ENCODE measurements at regions not wholly inside any gene's neighbourhood (a gene's known extent, or its start where the extent isn't known, plus 50 kb on each side); places are given as distances from the start of the nearest gene placed in this dataset.
"Not testable (repeated sequence)": the region's sequence is repeated elsewhere in the genome, so short reads cannot be mapped to it uniquely, and the experiment has no call there.

DNA sequence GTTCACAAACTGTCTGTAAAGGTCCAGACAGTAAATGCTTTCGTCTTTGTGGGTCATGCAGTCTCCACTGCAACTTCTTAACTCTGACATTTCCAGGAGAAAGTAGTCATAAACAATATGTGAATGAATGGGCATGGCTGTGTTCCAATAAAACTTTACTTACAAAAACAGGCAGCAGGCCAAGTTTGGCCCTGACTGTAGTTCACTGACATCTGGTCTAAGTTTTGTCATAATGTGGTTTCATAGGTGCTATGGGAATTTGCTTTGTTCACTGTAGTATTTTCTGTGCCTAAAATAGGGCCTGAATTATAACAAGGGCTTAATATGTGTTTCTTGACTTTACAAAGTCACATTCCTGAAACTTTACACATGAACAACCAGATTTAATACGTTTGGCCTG lies 186.0 kb upstream of the KBTBD8 start:
- DNase-seq = peak; percentile 60

DNA sequence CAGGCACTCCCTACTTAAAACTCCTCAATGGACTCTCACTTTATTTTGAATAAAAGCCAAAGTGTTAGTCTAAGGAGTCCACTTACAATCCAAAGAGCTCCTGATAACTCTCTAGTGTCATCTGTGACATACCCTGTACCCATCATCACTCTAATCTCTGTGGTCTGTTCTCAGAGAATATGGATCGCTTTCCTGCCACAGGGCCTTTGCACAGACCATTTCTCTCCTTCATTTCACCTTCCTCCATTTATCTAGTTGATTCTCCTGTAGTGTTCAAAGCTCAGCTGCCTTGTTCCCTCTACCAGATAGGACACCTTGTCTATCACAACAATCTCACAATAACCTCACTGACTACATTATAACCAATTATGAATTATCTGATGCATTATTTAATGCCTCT lies 185.4 kb upstream of the KBTBD8 start:
- no peak for DNase-seq

DNA sequence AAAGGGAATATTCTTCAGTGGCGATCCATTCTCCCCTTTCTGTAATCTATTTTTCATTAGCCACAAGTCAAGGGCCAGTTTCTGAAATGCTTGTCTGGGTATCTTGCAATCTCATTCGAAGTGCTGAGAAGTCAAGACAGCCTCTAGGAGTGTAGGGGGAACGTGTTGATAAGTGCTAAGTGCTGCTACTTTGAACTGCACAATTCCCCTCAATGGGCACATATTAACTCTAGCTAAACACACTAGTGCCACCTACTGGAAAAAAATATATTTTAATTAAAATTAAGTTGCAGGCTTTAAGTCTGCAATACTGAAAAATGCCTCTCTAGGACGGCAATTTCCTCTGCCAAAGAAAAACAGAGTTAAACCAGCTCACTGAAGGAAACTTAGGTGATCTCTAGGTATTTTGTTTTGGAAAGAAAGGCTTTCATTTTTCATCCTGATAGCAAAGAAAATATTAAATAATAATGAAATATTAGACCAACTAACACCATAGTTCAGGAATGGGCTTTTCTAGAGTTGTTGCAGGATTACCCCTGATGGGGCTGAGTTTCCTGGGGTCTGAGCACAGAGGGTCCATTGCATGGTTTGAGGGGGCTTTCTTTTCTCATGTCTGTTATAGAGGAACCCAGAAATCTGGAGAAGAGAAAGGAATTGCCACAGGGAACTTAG lies 181.9 kb upstream of the KBTBD8 start:
- DNase-seq = peak; percentile 73

DNA sequence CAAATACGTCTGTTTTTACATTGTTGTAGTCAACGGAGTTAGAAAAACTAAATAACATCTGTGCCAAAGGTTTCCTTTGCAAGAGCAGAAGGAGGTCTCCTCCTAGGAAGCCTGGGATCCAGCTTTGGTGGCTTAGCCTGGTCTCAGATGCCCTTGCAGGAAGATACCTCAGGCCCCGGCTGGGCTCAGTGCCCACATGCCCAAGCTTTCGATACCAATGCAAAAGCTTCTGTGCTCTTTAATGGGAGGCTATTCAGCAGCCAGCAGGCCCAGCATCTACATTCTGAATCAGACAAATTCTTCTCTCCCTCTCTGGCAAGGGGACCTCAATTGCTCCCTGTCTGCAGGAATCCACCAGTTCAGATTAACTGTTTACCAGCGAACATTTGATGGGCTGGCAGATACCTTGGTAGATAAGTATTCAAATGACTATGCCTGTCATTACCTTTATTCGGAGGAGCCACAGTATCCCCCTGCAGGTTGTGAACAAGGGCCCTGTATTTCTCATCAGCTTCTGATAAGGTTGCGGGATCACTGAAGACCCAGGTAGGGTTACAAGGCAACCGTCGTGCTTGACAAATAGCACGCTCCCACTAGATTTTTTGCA lies 180.1 kb upstream of the KBTBD8 start:
- DNase-seq = no peak

DNA sequence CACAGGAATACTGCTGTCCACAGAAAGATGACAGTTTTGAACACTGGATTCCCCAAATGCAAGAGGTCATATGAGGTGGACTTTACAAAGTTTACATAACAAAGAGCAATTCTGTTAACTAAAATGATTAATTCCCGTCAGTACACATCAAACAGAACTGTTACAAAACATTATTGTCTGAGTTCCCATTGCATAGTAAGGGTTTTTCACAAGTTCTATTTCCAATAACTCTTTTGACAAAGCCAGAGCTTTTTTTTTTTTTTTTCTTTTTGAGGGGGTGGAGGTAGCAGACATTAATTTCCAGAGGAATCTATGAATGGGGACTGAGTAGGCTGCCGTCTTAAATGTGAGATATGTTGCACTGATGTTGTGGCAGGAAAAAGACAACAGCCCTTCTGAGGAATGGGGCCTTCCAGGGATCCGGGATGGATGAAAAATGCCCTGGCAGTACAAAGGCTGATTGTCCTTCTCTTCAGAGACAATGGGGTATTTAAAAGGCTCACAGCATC lies 178.1 kb upstream of the KBTBD8 start:
- no peak for DNase-seq

DNA sequence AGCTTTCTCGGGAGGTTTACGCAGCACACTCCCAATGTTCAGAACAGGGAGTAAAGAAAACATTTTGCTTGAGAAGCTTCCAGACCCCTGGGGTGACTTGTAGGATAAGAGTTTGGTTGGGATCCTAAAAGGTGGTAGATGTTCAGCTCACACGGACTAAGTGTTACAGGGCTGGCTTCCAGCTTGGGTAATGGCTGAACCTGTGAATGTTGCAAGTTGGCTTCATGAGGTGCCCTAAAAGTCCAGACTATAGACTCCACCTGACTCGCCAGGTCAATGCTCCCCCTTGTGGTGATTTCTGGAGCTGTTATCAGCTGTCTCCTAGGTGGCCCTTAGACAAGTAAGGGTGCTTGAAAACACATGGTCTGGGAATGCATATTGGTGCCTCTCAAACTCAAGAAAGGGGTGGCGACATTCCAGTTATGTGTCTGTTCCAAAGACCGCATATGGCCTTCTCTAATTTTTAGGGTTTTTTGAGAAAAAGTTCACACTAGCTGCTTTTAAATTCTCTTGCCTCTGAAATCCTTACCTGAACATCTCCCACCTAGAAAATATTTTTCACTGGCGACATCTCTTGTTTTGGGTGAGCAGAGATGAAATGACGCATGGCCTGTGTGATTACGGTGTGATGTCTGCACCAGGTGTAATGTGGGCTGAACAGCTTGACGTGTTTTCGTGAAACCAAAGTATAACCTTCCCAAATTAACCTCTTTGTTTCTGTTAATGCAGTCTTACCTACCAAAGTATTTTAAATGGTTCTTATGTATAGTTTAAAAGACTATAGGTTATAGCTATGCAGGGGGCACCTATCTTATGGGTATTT lies 175.7 kb upstream of the KBTBD8 start:
- DNase-seq = peak; percentile 55

DNA sequence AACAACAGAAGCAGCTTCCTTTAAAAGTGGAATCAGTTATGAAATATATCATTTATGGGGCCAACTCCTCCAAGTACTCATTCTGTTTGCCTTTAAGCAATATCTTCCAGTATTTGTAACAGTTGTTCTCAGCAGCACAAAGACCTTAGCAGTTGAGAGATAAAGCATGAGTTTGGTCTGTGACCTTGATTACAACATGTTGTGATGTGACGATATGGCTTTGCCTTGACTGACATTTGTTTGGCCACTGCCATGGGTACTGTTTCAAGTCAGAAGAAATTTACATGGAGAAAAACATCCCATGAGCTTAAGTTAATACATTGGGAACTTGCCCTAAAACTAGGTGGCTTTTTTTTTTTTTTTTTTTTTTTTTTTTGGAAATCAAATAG lies 175.1 kb upstream of the KBTBD8 start:
- no peak for DNase-seq

DNA sequence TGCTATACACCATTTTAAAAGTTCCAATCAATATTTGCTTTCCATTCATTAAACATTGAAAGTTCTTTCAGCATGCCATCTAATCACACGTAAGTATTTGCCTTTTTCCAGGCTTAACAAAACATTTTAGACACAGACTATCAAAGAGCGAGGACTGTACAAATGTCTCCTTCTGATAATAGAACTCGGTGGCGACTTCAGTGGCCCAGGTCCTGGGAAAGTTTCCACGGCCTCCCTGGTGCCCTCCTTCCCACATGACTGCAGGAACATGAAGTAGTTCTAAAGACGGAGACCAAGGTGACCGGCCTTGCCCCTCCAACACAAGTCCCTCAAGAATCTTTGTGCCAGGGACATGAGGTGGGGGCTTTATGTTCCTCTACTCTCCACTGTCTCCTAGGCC lies 174.6 kb upstream of the KBTBD8 start:
- DNase-seq = no peak

DNA sequence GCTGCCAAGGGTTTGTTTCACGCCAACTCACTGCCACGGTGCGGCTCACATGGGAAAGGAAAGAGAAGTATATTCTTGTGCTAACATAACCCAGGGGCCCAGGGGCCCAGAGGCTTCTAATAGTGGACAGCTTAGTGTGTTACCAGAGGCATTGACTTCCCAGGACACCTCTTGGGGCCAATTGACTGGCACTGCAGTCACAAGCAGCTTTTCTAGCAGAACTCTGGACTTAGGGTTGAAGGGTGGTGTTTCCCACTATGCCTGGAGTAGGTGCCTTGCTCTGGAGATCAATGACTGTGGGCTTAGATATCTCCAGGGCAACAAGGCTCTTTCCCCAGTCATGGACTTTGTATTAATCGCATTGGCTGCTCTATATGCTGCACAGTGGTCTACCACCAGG lies 172.7 kb upstream of the KBTBD8 start:
- no peak for DNase-seq

DNA sequence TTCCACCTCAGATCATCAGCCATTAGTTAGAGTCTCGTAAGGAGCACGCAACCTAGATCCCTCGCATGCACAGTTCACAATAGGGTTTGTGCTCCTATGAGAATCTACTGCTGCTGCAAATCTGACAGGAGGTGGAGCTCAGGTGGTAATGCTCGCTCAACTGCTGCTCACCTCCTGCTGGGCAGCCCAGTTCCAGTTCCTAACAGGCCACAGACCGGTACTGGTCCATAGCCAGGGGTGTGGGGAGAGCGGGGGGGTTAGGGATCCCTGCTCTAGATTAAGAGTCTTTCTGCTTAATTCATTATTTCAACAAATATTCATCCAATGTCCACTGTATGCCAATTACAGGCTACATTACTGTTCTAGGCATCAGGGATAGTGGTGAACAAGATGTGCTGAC lies 170.4 kb upstream of the KBTBD8 start:
- no peak for DNase-seq

DNA sequence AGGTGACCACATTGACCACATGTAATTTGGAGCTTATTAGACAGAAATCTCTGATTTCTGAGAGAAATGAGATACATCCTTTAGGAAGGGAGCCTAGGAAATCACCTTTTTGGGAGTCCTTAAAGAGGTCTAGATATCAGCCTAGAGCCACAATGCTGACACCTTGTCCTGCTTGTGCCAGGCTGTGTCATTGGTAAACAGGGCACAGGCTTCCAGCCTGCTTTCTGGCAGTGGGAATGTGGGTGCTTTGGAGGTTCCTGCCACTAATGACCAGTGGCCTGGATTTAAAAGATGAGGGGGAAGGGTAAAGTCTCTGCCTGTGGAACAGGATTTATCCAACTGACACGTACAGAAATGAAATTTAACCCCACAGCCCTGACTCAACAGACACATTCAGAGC lies 169.8 kb upstream of the KBTBD8 start:
- DNase-seq = no peak

DNA sequence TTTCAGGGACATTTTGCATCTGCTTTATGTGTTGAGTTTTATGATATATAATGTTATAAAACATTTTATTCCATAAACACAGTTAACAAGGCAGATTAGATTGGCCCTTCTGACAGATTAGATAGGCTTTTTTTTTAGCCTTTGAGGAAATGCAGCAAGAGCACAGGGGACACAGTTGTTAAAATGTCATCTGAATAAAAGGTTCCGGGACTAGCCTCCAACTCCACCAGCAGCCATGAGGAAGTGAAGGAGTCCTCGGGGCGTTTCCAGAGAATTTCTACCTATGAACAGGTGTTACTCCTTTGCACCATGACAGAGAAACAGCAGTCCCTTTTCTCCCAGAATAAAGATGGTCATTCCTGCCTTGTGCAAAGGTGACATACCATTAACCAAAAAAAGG lies 167.8 kb upstream of the KBTBD8 start:
- DNase-seq = no peak

DNA sequence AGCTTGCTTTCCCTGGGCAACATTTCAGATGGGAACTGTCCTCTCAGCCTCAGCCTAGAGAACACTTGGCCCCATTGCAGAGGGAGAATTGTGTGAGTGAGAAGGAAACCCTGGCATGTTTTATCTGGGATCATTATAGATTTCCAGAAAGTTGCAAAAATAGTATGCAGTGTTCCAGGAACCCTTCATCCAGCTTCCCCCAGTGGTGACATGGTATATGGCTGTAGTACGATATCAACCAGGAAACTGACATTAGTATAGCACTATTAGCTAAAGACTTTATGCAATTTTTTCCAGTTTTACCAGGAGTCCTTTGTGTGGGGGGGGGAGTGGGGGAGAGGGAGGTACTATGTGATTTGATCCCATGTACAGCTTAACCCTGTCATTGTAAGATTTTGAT lies 166.2 kb upstream of the KBTBD8 start:
- no peak for DNase-seq

DNA sequence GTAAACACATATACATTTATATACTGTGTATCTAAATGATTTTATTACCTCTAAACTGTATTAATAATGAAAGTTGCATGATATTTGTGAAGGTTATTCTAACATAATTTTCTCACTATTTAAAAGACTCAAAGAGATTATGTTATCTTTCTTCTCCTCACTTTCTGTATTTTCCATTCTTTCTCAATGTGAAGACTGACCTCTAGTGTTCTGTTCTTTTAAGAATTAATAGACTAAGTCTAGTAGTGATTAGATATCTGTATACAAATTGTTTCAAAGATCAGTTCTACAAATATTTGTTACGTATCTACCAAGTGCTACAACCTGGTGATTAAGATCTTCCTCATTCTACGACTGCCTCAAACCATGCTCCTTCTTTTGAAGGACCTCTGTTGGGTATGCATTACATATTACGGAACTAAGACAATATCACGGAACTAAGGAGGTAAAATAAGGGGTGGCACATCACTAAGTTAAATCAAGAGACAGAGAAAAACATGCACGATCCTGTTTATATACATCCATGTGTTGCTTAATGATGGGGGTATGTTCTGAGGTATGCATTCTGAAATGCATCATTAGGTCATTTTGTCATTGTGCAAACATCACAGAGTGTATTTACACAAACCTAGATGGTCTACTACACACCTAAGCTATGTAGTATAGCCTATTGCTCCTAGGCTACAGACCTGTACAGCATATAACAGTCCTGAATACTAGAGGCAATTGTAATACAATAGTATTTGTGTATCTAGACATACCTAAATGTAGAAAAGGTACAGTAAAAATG lies 161.5 kb upstream of the KBTBD8 start:
- DNase-seq = no peak

DNA sequence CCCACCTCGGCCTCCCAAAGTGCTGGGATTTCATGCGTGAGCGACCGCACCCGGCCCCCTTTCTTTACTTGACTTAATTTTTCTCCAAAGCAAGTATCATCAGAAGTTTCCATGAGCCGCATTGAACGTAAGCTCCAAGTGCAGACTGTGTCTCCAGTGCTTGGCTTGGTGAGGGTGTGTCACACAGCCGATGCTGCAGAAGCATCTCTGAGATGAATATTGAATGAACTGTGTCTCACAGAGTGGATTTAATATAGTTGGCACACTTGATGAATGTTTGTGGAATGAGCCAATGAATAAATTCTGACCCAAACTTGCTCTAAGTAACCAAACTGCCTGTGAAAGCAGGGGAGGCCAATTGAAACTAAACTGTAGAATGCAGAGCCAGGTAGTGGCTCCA lies 159.4 kb upstream of the KBTBD8 start:
- no peak for DNase-seq

DNA sequence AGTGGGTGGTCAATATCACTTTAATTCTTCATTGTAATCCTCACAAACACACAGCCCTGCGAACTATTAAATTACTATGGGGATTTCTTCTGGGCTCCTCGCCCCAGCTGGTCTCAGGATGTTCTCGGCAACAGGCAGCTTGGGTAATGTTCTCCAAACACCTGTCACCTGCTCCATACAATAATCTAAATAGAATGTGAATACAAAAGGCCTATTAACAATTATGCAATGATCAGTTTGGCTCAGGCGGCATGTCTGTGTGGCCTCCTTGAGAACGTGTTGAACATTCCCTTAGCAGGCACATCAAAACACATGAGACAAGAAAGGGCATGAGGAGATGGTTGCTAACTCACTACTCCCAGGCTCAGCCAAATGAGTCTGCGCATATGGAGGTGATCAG lies 158.6 kb upstream of the KBTBD8 start:
- DNase-seq = no peak

DNA sequence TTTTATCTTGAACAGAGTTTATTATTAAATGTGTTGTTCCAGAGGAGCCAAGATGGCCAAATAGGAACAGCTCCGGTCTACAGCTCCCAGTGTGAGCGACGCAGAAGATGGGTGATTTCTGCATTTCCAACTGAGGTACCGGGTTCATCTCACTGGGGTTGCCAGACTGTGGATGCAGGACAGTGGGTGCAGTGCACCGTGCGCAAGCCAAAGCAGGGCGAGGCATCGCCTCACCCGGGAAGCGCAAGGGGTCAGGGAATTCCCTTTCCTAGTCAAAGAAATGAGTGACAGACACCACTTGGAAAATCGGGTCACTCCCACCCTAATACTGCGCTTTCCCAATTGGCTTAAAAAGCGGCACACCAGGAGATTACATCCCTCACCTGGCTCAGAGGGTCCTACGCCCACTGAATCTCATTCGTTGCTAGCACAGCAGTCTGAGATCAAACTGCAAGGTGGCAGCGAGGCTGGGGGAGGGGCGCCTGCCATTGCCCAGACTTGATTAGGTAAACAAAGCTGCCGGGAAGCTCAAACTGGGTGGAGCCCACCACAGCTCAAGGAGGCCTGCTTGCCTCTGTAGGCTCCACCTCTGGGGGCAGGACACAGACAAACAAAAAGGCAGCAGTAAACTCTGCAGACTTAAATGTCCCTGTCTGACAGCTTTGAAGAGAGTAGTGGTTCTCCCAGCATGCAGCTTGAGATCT lies 155.2 kb upstream of the KBTBD8 start:
- DNase-seq = not testable (repeated sequence)

DNA sequence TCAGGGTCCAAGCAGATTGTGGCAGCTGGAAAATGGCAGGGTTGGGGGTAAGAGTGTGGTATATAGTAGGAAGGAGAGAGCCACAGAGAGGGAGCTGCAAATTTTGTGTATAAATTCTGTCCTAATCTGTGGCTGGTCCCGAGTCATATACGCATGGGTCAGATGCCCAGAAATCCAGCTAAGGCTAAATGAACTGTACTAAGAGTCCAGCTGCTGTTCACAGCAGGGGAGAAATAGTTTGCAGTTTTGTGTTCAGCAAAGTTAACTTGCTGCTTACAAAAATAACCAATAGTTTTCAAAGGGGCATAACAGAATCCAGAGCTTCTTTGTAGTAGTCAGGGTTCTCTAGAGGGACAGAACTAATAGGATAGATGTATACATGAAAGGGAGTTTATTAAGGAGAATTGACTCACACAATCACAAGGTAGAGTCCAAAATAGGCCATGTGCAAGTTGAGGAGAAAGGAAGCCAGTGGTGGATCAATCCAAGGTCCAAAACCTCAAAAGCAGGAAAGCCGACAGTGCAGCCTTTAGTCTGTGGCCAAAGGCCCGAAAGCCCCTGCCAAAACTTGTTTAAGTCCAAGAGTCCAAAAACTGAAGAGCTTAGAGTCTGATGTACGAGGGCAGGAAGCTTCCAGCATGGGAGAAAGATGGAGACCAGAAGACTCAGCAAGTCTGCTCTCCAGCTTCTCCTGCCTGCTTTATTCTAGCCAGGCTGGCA lies 146.1 kb upstream of the KBTBD8 start:
- DNase-seq = peak; percentile 32

DNA sequence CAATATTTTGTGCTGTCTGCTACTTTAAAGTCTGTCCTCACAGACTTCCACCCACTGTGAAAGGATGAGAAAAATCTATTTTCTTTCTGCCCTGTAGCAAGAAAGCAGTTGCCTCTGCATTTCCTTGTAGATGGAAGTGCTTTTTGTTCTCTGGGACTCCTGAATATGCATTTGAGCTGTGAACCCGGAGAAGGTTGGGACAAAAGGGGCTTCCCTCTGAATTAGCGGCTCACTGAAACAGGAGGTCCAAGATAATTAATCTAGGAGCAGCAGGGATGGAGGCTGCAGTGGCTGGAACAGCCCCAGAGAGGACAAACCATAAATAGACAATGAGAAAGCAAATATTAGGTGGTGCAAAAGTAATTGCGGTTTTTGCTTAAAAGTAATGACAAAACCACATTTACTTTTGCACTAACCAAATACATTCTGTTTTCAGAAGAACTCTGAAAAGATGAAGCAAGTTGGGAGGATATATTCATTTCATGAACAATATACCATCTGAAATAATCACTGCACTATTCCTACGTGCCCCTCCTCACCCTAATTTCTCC lies 143.4 kb upstream of the KBTBD8 start:
- DNase-seq = no peak

DNA sequence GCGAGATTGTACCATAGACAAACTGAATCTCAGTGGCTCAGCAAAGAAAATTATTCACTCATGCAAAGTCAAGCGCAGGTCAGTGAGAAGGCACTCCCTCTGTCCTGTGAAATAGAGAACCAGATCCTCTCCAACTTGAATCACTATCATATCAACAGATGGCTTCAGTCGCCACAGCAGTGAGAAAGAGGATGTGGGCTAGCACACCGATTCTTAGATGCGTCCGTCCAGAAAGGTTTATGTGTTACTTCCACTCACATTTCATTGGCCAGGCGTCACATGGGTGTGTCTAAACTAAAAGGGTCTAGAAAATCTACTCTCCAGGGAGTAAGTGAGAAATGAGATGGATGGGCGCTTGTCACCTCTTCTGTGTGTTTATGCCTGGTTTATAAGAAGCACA lies 141.6 kb upstream of the KBTBD8 start:
- no peak for DNase-seq

DNA sequence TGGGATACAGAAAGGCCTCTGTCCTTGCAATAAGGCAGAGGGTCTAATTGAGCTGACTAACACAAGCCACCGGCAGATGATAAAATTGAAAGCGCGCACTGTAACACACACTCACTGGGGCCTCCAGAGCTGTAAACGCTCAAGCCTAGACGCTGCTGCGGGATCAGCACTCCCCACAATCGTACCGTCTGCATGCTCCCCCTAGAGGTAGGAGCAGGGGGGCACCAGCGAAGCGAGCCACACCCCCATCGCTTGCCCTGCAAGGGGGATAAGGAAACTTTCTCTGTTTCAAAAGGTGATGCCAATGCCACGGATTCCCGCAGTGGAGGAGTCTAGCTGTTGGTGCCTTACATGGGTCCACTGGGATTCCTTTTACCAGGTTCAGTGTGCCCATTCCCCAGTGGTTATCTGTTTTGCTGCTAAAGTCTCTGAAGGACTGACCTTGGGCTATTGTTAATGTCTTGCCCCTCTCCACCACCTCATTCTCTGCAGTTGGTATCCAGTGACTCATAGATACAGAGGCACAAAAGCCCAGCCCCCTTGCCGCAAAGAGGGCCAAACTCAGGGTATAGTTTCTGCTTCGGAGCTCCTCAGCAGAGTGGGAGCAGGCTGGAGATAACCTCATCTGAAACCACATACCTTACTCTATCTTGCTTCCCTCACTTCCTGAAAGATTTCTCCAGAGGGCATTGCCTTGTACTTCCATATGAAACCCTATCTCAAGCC lies 139.3 kb upstream of the KBTBD8 start:
- DNase-seq = no peak

Data from fibroblast of skin of scalp (primary cell).